ENCODE measurements at regions not wholly inside any gene's neighbourhood (a gene's known extent, or its start where the extent isn't known, plus 50 kb on each side); places are given as distances from the start of the nearest gene placed in this dataset.
A peak's percentile ranks its signal among the peaks of the same experiment; 100 is the strongest.

DNA sequence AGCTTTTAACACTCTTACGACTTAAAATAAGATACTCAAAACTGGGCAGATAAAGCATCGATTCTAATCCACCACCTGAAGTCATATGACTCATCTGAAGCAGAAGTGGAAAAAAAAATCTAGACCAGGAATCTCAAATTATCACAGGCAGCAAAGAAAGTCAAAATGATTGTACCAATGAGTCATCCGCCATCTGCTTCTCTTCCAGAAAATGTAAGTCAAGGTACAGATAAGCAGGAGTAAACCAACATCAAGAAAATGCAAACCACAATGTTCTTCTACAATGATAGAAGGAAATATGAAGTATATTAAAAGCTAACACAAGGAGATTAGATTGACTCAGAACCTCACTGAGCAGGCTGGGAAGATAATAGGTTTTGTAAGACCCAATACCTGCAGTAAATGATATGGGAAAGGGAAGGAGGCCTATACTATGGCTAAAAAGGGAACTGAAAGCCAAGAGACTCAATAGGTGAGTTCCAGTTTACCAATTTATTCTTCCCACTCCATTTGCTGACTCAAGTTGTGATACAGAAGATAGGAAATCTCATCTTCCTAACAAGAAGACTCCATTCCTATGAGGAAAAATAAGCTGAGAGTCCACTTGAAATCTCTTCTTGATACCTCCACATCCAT lies 88.4 kb upstream of the TET2 start:
- Histone ChIP-seq H2BK15ac (ENCODE audit: low read length) (no peak overlapping the region), H3K4ac (replicated peaks; ENCODE audit: insufficient read length, low read depth, low read length) (no peak overlapping the region), H3K79me1 (ENCODE audit: low read depth, low read length) (no peaks in the 10 kb centered on the region), H3K4me3 (ENCODE audit: extremely low read depth in 1 of 4, insufficient read depth in 2 of 4, low read depth in 3 of 4, low read length in 4 of 4) (no peak overlapping the region), H3K56ac (replicated peaks; ENCODE audit: insufficient read length, low read depth, low read length) (no peak overlapping the region), H4K20me1 (replicated peaks in 1 of 2; ENCODE audit: control insufficient read depth in 1 of 2, insufficient read depth in 2 of 2, low read length in 2 of 2) (no peaks in the 10 kb centered on the region), H3K18ac (ENCODE audit: extremely low read depth, low read length) (no peak overlapping the region), H3K9ac (replicated peaks in 1 of 4; ENCODE audit: extremely low read depth in 1 of 4, low read depth in 3 of 4, low read length in 3 of 4) (no peak overlapping the region), H2BK5ac (ENCODE audit: low read depth, low read length) (no peak overlapping the region), H3K4me2 (ENCODE audit: insufficient read depth in 1 of 2, low read depth in 2 of 2, low read length in 2 of 2) (no peak overlapping the region), H3K9me3 (ENCODE audit: insufficient read depth in 2 of 2, low read depth in 1 of 2, low read length in 1 of 2) (no peaks in the 10 kb centered on the region), H4K5ac (ENCODE audit: insufficient read length, low read depth, low read length) (no peak overlapping the region), H2BK20ac (ENCODE audit: low read length) (no peak overlapping the region), H3K14ac (ENCODE audit: insufficient read length) (no peak overlapping the region), H2AFZ (ENCODE audit: low read length) (0 out of 2 replicates have a peak overlapping the region, but pooled peaks have one; percentile 13), H3K36me3 (ENCODE audit: control insufficient read depth in 2 of 4, insufficient read depth in 4 of 4, low read length in 3 of 4) (no peaks in the 10 kb centered on the region), H3K79me2 (ENCODE audit: control insufficient read depth in 1 of 2, insufficient read depth in 2 of 2, low read length in 2 of 2) (no peaks in the 10 kb centered on the region), H3K4me1 (replicated peaks in 1 of 4; ENCODE audit: control insufficient read depth in 3 of 4, insufficient read depth in 4 of 4, low read length in 3 of 4) (peaks cover 0 to 9% (median 5%) of the 10 kb centered on the region in 4 experiments; a peak in 3 of 7 replicates), H3K23ac (ENCODE audit: insufficient read length) (no peak overlapping the region), H4K91ac (replicated peaks; ENCODE audit: insufficient read length, low read length) (no peak overlapping the region), H4K8ac (ENCODE audit: extremely low read depth, insufficient read depth, low read length) (no peak overlapping the region), H3K27ac (ENCODE audit: low read depth, low read length) (no peak overlapping the region), H3K27me3 (replicated peaks in 1 of 4; ENCODE audit: control insufficient read depth in 3 of 4, extremely low read depth in 1 of 4, insufficient read depth in 3 of 4, low read length in 3 of 4) (no peaks in the 10 kb centered on the region), H3K23me2 (ENCODE audit: low read depth, low read length) (no peaks in the 10 kb centered on the region), H2BK120ac (replicated peaks; ENCODE audit: low read depth, low read length) (no peak overlapping the region), H2BK12ac (ENCODE audit: low read depth, low read length) (no peak overlapping the region), H2AK5ac (ENCODE audit: low read depth, low read length) (no peak overlapping the region)
- 89% methylated on average over 3 of the region's 3 CpGs; no CpG with 5 or more reads in 1 of the 2 experiments for WGBS, 2 experiments (ENCODE audit: extremely low coverage in 1 of 2, insufficient coverage in 1 of 2, insufficient read length in 1 of 2, insufficient replicate concordance in 2 of 2, low coverage in 1 of 2, low lambda C conversion rate in 2 of 2, missing lambda C conversion rate in 1 of 2)
- no peak for FAIRE-seq
- ChIA-PET POLR2A (ENCODE audit: partially characterized antibody) (no interaction called here), CTCF (ENCODE audit: partially characterized antibody) (no interaction called here)
- no peak for TF ChIP-seq BCL11A (IDR thresholded peaks at IDR 0.05; ENCODE audit: low read depth in 2 of 2, low read length in 2 of 2)
- no peak for TF ChIP-seq HDAC2 (IDR thresholded peaks at IDR 0.05; ENCODE audit: borderline replicate concordance in 1 of 2, low read depth in 2 of 2, low read length in 2 of 2)
- no peak for TF ChIP-seq MAFK (IDR thresholded peaks at IDR 0.05; ENCODE audit: low read depth, low read length)
- TF ChIP-seq SIRT6 (IDR thresholded peaks at IDR 0.05; ENCODE audit: low read length): no peak
- TF ChIP-seq TBP (IDR thresholded peaks at IDR 0.05; ENCODE audit: low read depth, low read length): no peak
- no peak for TF ChIP-seq RAD21 (IDR thresholded peaks at IDR 0.05 in 1 of 2, conservative IDR thresholded peaks at IDR 0.05 in 1 of 2; ENCODE audit: low read depth in 2 of 2, low read length in 2 of 2)
- TF ChIP-seq, protein P1, sequence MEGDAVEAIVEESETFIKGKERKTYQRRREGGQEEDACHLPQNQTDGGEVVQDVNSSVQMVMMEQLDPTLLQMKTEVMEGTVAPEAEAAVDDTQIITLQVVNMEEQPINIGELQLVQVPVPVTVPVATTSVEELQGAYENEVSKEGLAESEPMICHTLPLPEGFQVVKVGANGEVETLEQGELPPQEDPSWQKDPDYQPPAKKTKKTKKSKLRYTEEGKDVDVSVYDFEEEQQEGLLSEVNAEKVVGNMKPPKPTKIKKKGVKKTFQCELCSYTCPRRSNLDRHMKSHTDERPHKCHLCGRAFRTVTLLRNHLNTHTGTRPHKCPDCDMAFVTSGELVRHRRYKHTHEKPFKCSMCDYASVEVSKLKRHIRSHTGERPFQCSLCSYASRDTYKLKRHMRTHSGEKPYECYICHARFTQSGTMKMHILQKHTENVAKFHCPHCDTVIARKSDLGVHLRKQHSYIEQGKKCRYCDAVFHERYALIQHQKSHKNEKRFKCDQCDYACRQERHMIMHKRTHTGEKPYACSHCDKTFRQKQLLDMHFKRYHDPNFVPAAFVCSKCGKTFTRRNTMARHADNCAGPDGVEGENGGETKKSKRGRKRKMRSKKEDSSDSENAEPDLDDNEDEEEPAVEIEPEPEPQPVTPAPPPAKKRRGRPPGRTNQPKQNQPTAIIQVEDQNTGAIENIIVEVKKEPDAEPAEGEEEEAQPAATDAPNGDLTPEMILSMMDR (IDR thresholded peaks at IDR 0.05; ENCODE audit: control extremely low read depth in 1 of 3, insufficient read depth in 1 of 3, low read depth in 1 of 3, low read length in 3 of 3): no peak
- no peak for DNase-seq (ENCODE audit: low read depth in 1 of 2, low spot score in 2 of 2)

Measured in H1 (cell line).